ENCODE measurements at regions not wholly inside any gene's neighbourhood (a gene's known extent, or its start where the extent isn't known, plus 50 kb on each side); places are given as distances from the start of the nearest gene placed in this dataset.

- no peak overlapping the region for H3K18ac ChIP-seq (ENCODE audit: extremely low read depth, low read length)
- no peak overlapping the region for H3K14ac ChIP-seq (ENCODE audit: insufficient read length)
- H3K36me3 ChIP-seq (ENCODE audit: control insufficient read depth in 2 of 4, insufficient read depth in 4 of 4, low read length in 3 of 4): no peaks in the 10 kb centered on the region
- no peak overlapping the region for H4K91ac ChIP-seq (replicated peaks; ENCODE audit: insufficient read length, low read length)
- no peaks in the 10 kb centered on the region for H4K20me1 ChIP-seq (replicated peaks in 1 of 2; ENCODE audit: control insufficient read depth in 1 of 2, insufficient read depth in 2 of 2, low read length in 2 of 2)
- ChIA-PET CTCF (ENCODE audit: partially characterized antibody) (no interaction called here), POLR2A (ENCODE audit: partially characterized antibody) (no interaction called here)
- no peak overlapping the region for H3K4me3 ChIP-seq (ENCODE audit: extremely low read depth in 1 of 4, insufficient read depth in 2 of 4, low read depth in 3 of 4, low read length in 4 of 4)
- H2AK5ac ChIP-seq (ENCODE audit: low read depth, low read length): no peak overlapping the region
- H2BK120ac ChIP-seq (replicated peaks; ENCODE audit: low read depth, low read length): no peak overlapping the region
- no peaks in the 10 kb centered on the region for H3K79me1 ChIP-seq (ENCODE audit: low read depth, low read length)
- H3K23me2 ChIP-seq (ENCODE audit: low read depth, low read length): no peaks in the 10 kb centered on the region
- H2BK12ac ChIP-seq (ENCODE audit: low read depth, low read length): no peak overlapping the region
- H3K27ac ChIP-seq (ENCODE audit: low read depth, low read length): no peak overlapping the region
- H3K23ac ChIP-seq (ENCODE audit: insufficient read length): no peak overlapping the region
- H2AFZ ChIP-seq (ENCODE audit: low read length): no peak overlapping the region
- 95% methylated on average over 3 of the region's 3 CpGs; no CpG with 5 or more reads in 1 of the 2 experiments for WGBS, 2 experiments (ENCODE audit: extremely low coverage in 1 of 2, insufficient coverage in 1 of 2, insufficient read length in 1 of 2, insufficient replicate concordance in 2 of 2, low coverage in 1 of 2, low lambda C conversion rate in 2 of 2, missing lambda C conversion rate in 1 of 2)
- no peak overlapping the region for H4K8ac ChIP-seq (ENCODE audit: extremely low read depth, insufficient read depth, low read length)
- H2BK20ac ChIP-seq (ENCODE audit: low read length): no peak overlapping the region
- FAIRE-seq: no peak
- TF ChIP-seq KDM5A (IDR thresholded peaks at IDR 0.05; ENCODE audit: low read length) (no peak), ATF3 (IDR thresholded peaks at IDR 0.05; ENCODE audit: insufficient read depth, low read depth, low read length) (no peak), POLR2AphosphoS5 (IDR thresholded peaks at IDR 0.05; ENCODE audit: low read depth, low read length) (no peak), SIRT6 (IDR thresholded peaks at IDR 0.05; ENCODE audit: low read length) (no peak), YY1 (IDR thresholded peaks at IDR 0.05; ENCODE audit: low read depth, low read length) (no peak), ZNF274 (IDR thresholded peaks at IDR 0.05; ENCODE audit: borderline replicate concordance, extremely low read depth, low read length) (no peak), JUND (IDR thresholded peaks at IDR 0.05; ENCODE audit: low read length) (no peak), HDAC6 (IDR thresholded peaks at IDR 0.05; ENCODE audit: low read depth, low read length) (no peak), CREB1 (IDR thresholded peaks at IDR 0.05) (no peak), KDM1A (IDR thresholded peaks at IDR 0.05; ENCODE audit: borderline replicate concordance, low read length) (no peak), MAFK (IDR thresholded peaks at IDR 0.05; ENCODE audit: low read depth, low read length) (no peak), MAX (IDR thresholded peaks at IDR 0.05) (no peak), KDM4A (IDR thresholded peaks at IDR 0.05; ENCODE audit: low read depth, low read length, severe bottlenecking) (no peak), RBBP5 (IDR thresholded peaks at IDR 0.05; ENCODE audit: borderline replicate concordance, low read depth, low read length) (no peak), EGR1 (IDR thresholded peaks at IDR 0.05; ENCODE audit: borderline replicate concordance, low read depth, low read length) (no peak), SIN3A (conservative IDR thresholded peaks at IDR 0.05 in 1 of 2, IDR thresholded peaks at IDR 0.05 in 1 of 2; ENCODE audit: low read depth in 1 of 2, low read length in 2 of 2) (no peak)
- no peaks in the 10 kb centered on the region for H3K79me2 ChIP-seq (ENCODE audit: control insufficient read depth in 1 of 2, insufficient read depth in 2 of 2, low read length in 2 of 2)
- H2BK5ac ChIP-seq (ENCODE audit: low read depth, low read length): no peak overlapping the region
- H3K4ac ChIP-seq (replicated peaks; ENCODE audit: insufficient read length, low read depth, low read length): no peak overlapping the region
- H3K56ac ChIP-seq (replicated peaks; ENCODE audit: insufficient read length, low read depth, low read length): no peak overlapping the region
- H3K9me3 ChIP-seq (ENCODE audit: insufficient read depth in 2 of 2, low read depth in 1 of 2, low read length in 1 of 2): no peaks in the 10 kb centered on the region
- H3K4me2 ChIP-seq (ENCODE audit: insufficient read depth in 1 of 2, low read depth in 2 of 2, low read length in 2 of 2): no peak overlapping the region
- H2BK15ac ChIP-seq (ENCODE audit: low read length): no peak overlapping the region
- no peak overlapping the region for H4K5ac ChIP-seq (ENCODE audit: insufficient read length, low read depth, low read length)
- H3K4me1 ChIP-seq (replicated peaks in 1 of 4; ENCODE audit: control insufficient read depth in 3 of 4, insufficient read depth in 4 of 4, low read length in 3 of 4): no peaks in the 10 kb centered on the region
- H3K27me3 ChIP-seq (replicated peaks in 1 of 4; ENCODE audit: control insufficient read depth in 3 of 4, extremely low read depth in 1 of 4, insufficient read depth in 3 of 4, low read length in 3 of 4): no peaks in the 10 kb centered on the region
- H3K9ac ChIP-seq (replicated peaks in 1 of 4; ENCODE audit: extremely low read depth in 1 of 4, low read depth in 3 of 4, low read length in 3 of 4): no peak overlapping the region
- no peak for DNase-seq (ENCODE audit: low read depth in 1 of 2, low spot score in 2 of 2)
These were observed 176.1 kb upstream of the SEMA3C start for GRCh38 chr7:81094952-81095351.
